RPMI7951 (cell line): ENCODE measurements at regions not wholly inside any gene's neighbourhood (a gene's known extent, or its start where the extent isn't known, plus 50 kb on each side); places are given as distances from the start of the nearest gene placed in this dataset.
A peak's percentile ranks its signal among the peaks of the same experiment; 100 is the strongest.

Source experiments
- DNase-seq: peaks from one replicate; pipeline ENCODE4 v3.0.0-alpha.2; 2012; ENCODE audit warnings: low read depth

GRCh38 chrX:38887222-38887621, 86.0 kb downstream of the MID1IP1 start:
- DNase-seq = no peak

- DNase-seq = no peak
Observed at GRCh38 chrX:38890326-38890725, 89.1 kb downstream of the MID1IP1 start.

GRCh38 chrX:38890963-38891362, 89.7 kb downstream of the MID1IP1 start:
- DNase-seq = no peak

DNA sequence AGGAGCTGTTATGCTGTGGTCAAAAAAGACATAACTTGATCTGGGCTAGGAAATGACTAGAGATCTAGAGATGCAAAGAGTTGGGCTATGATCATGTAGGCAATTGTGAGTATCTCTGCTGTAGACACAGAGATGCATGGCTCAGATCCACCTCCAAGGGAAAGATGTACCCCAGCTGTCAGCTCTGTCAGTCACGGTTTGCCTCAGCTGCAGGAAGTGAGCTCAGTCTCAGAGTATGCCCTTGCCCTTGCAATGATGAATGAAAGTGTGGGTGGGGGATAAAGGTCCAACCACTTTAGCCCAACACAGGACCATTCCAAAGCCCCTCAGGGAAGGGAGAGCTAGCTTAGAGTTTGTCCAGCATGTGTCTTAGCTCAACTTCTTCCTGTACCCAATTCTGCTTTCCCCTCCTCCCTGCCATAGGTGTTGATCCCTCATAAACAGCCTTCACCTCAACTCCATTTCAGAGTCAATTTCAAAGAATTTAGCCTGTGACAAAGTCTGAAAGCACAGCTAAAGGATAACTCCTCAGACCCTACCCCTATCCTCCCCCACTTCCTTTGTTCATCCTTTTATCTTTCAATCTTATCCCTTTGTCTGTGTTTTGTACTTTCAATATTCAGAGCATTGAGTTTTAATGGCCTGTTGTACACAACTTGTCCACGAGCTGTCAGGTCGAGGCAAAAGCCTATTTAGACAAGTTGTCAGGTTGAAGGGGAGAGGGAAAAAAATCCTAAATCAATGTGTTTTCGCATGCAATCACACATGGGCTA, 90.6 kb downstream of the MID1IP1 start:
- peak; percentile 79 for DNase-seq

DNA sequence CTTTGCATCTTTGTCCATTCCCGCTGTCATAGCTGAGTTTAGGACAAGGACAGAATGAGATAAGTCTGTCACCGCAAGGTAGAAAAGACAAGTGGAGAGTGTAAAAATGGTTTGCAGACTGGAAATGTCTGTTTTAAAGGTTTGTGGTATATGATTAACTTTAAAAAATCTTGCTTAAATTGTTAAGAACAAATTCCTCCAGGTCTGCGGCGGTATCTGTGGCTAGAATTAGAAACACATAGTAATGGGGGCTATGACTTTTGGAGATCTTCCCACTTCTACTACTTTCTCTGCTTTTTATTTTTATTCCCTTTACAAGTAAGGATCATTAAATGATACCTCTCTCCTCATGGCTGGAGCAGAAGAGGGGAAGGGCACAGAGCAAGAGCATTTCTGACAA, 92.2 kb downstream of the MID1IP1 start:
- peak; percentile 6 for DNase-seq

DNA sequence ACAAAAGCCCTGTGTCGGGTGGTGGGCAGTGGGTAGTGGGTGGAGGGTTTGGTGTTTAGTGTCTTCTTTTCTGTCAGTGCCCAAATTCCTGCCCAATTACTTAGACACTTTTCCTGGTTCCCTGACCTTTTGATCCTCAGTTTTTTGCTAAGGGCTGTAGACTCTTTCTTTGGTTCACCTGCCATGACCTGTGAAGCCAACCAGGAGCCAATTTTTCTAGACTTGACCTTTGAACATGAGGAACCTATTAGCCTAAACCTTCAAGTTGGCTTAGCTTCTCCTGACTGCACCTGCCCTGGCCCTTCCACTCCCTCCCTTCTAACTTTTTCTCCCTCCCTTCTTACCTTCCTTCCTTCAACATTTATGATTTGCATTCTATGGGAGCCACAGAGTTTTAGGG, 94.5 kb downstream of the MID1IP1 start:
- no peak for DNase-seq

- no peak for DNase-seq
Observed at GRCh38 chrX:38896724-38897298, 95.6 kb downstream of the MID1IP1 start.

DNA sequence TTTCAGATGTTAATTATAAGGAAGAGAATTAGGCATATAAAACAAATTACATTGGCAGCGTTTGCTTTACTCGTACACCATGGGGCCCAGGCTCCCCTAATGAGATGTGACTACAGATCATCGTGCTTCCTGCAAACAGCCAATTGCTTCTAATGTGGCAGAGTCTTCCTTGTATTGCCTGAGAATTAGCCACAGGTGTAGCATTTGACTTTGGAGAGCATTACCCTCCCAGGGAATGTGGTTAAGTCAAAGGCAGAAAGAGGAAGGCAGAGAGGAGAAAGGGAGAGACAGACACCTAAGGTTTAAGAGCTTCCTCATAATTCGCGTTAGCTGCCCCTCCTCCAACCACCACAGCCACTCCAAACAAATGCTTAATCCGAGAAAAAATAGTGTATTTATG, 97.0 kb downstream of the MID1IP1 start:
- no peak for DNase-seq

DNA sequence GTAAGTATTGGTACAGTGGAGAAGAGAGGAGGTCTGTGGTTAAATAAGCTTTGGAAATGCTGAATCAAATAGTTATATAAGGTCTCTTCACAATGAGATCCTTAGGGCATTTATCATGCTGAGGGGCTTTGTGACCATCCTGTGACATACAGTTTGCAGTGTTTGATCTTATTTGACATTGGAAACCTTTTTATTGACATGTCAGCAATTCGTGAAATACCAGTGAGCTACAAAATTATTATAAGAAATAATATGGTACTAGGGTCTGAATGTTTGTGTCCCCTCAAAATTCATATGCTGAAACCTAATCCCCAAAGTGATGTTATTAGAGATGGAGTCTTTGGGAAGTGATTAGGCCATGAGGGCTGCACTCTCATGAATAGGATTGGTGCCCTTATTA, 98.4 kb downstream of the MID1IP1 start:
- DNase-seq = no peak

- DNase-seq = no peak
Observed at GRCh38 chrX:38900719-38901118, 99.5 kb downstream of the MID1IP1 start.

DNA sequence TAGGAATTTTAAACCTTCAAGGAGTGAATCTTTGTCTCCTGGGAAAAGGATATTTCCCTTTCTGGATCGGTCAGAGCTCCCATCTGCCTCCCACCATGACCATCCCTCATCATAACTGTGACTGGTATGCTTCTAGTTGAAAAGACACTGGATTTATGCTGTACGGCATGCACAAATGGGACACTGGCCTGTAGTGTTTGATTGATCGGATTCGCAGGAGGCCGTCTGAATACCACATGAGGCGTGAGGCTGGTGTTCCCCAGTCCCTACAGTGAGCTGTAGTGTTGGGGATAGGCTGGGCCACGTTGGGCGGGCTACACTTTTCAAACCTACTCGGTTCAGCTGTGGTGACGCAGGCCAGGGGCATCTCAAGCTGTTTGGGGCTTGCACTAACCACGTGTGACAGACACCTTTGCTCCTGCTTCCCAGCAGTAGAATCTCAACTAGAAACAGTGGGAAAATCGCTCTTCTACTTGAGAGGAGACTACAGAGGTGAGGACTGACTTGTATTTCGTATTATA, 101.8 kb downstream of the MID1IP1 start:
- DNase-seq = no peak

DNA sequence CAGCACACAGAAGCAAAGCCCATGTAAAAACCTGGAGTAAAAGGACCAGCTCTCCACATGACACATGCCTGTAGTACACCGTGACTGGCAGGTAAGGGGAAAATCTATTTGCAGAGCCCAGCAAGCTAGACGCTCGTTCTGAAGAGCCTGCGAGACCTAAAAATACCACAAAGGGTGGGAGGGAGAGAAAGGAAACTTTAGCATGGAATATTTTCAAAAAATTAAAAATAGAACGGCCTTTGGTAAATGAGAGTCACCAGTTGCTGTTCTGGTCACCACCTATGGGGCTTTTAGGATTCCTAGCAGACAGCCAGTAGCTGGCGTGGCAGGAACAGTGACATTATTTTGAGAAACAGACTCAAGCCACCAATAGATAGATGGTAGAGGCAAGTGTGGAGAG, 115.5 kb downstream of the MID1IP1 start:
- DNase-seq = no peak

DNA sequence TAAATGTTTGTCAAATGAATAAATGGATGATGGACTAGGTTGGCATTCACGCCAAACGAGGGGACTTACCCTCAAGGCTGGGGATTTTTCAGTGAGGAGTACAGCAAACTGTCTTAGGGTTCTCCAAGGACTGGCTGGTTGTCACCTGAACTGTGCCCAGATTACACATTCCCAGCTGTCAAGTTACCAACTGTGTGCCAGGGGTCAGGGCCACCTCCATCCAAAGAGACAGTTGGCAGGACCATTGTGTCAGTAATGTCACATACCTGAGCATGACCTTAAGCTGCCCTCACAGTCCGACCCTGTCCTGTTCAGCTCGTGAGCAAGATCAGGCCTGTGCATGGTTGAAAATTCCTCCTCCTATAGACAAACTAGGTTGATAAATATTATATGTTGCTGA, 116.7 kb downstream of the MID1IP1 start:
- DNase-seq = no peak

DNA sequence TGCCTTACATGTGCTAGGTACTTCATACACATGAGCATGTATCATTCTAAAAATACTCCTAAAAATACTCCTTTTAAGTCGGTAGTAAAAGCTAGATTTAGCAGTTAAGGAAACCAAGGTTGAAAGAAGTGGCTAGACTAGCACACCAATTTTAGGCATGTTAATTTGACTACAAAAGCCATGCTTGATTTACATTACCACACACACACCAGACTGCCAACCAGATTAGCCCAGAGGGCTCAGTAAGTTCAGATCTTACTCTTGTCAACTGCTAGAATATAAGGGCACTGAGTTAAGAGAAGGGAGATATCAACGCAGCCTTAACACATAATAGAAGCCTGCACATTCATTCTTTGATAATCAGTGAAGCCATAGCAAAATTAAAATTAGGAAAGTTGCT, 117.9 kb downstream of the MID1IP1 start:
- no peak for DNase-seq

GRCh38 chrX:38919853-38920528, 118.7 kb downstream of the MID1IP1 start:
- no peak for DNase-seq

GRCh38 chrX:38923451-38923969, 122.3 kb downstream of the MID1IP1 start:
- DNase-seq = no peak

DNA sequence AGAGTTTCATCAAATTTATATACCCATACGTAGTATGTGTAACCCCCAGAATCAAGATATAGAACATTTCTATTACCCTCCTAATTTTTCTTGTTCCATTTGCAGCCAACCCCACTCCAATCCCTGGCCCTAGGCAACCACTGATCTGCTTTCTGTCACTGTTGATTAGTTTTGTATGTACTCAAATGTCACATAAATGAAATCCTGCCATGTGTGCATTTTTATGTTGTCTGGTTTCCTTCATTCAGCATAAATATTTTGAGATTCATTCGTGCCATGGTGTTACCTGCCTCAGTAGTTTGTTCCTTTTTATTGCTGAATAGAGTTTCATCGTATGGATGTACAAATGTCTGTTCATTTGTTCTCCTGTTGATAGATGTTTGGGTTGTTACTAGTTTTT, 126.3 kb downstream of the MID1IP1 start:
- DNase-seq = no peak

GRCh38 chrX:38929966-38930421, 128.7 kb downstream of the MID1IP1 start:
- peak; percentile 67 for DNase-seq

DNA sequence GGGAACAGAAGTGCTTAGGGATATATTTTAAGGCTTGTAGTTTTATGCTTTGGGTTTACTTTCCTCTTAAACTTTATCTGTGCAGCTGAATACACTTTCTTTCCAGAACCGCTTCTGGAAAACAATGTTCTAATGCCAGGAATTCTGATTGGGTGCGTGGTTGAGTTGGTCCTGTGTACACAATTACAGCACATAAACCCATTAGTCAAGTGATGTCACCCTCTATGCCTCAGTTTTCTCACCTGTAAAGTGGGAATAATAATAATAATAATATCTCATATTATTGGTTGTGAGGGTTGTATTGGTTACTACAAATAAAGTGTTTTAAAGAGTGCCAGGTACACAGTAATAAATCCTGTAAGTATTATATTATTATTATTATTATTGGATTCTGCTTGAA, 129.2 kb downstream of the MID1IP1 start:
- DNase-seq = no peak

DNA sequence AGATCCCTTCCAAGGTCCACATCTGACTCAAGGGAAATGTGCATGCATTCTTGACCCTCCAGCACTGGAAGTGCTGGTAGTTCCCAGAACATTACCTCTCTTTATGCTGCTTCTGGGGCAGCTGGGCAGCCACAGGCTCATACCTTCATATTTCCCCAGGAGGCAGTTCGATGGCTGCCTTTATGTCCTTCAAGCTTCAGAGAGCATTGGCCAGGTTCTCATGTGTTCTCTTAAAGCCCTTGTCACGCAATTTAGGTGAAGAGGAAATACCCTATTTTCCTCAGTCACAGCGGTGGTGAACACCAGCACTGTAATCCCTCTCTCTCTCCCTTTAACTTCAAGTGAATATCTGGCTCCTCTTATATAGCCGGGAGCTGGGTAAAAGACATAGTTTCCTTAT, 134.3 kb downstream of the MID1IP1 start:
- DNase-seq = no peak

- no peak for DNase-seq
Observed at GRCh38 chrX:38937400-38937799, 136.1 kb downstream of the MID1IP1 start.

- no peak for DNase-seq
Observed at GRCh38 chrX:38937926-38938325, 136.7 kb downstream of the MID1IP1 start.

DNA sequence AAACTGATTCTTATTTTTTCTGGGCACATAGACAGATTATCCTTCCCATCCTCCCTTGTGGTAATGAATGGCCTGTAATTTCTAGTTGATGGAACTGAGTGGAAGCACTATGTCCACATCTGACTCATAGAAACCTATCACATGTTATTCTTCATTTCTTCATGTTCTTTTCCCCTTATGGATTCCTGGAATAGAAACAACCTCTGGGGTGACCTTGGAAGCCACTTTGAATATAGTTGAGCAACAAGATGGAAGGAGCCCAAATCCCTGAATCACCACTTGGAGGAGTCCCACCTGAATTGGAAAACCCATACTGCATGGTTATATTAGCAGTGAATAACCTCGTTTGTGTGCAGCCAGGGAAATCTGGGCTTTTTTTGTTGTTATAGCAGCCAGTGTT, 137.8 kb downstream of the MID1IP1 start:
- DNase-seq = peak; percentile 28
